ENCODE measurements at regions not wholly inside any gene's neighbourhood (a gene's known extent, or its start where the extent isn't known, plus 50 kb on each side); places are given as distances from the start of the nearest gene placed in this dataset.

DNA sequence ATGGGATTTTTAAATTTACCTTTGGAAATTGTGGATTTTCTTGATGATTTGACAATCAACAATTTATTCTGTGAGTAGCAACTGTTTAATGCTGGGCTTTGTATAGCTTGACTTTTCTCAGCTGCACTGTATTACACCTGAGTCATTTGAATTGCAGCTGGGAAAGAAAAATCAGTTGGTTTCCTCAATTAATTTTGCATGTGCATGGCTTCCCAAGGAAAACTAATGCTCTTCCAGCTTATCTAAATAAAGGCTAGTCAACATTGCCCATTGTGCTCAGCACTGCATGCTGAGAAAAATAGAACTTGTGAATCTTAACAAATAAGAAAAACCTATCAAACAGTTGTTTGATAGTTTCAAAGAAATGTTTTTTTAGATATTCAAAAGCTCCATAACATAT lies 268.3 kb upstream of the CDH20 start (continued):
- TF ChIP-seq CBX2 (IDR thresholded peaks at IDR 0.05; ENCODE audit: insufficient read depth, low read length, poor library complexity, severe bottlenecking) (no peak), HNRNPK (IDR thresholded peaks at IDR 0.05; ENCODE audit: low read depth, low read length, poor library complexity, severe bottlenecking) (no peak), ELF4 (CRISPR knock-in tag; IDR thresholded peaks at IDR 0.05) (no peak), SMAD3 (CRISPR knock-in tag; conservative IDR thresholded peaks at IDR 0.05) (no peak)
- TF ChIP-seq, protein P1, sequence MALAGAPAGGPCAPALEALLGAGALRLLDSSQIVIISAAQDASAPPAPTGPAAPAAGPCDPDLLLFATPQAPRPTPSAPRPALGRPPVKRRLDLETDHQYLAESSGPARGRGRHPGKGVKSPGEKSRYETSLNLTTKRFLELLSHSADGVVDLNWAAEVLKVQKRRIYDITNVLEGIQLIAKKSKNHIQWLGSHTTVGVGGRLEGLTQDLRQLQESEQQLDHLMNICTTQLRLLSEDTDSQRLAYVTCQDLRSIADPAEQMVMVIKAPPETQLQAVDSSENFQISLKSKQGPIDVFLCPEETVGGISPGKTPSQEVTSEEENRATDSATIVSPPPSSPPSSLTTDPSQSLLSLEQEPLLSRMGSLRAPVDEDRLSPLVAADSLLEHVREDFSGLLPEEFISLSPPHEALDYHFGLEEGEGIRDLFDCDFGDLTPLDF (CRISPR knock-in tag; IDR thresholded peaks at IDR 0.05), result no peak

DNA sequence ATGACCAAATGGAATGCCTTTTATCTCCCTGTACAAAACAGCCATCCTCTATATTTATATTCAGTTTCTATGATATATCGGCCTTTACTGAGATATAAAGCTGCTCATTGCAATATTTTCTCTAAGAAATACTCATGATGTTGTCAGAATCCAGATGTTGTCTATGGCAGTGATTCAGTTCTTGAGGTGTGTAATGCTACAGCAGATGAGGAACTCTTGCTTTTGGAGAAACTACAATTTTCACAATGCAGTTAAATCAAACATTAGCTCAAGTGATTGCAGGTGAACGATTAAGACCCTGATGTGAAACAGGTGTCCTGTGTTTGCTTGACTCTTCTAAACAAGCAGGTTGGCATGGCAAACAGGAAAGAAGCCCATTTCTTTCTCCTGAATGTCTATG lies 256.2 kb upstream of the CDH20 start:
- WGBS (ENCODE audit: insufficient coverage, low coverage, missing lambda C conversion rate), result 0% methylated on average over 2 of the region's 2 CpGs
- H3K9ac ChIP-seq (ENCODE audit: insufficient read depth in 1 of 2, low read depth in 2 of 2, low read length in 2 of 2), result no peak overlapping the region

More for the DNA sequence above, 256.2 kb upstream of the CDH20 start:
- in situ Hi-C loops (cut with MboI), result no loop called here
- Histone ChIP-seq H3K4me2 (ENCODE audit: insufficient read depth, low read length) (no peak overlapping the region), H3K4me1 (replicated peaks in 1 of 2; ENCODE audit: control insufficient read depth in 2 of 2, insufficient read depth in 2 of 2, low read length in 2 of 2) (no peaks in the 10 kb centered on the region), H3K9me1 (ENCODE audit: control insufficient read depth, insufficient read depth, low read length) (no peaks in the 10 kb centered on the region), H3K27ac (ENCODE audit: extremely low read depth, low read depth, low read length) (no peak overlapping the region), H3K9me3 (replicated peaks; ENCODE audit: control insufficient read depth, insufficient read depth, low read depth, low read length) (no peaks in the 10 kb centered on the region), H3K4me3 (no peak overlapping the region), H4K20me1 (replicated peaks; ENCODE audit: control insufficient read depth, insufficient read depth, low read length) (no peaks in the 10 kb centered on the region), H3K27me3 (ENCODE audit: control insufficient read depth in 2 of 2, insufficient read depth in 2 of 2, low read length in 2 of 2) (no peaks in the 10 kb centered on the region), H3K36me3 (ENCODE audit: control insufficient read depth, insufficient read depth, low read length) (no peaks in the 10 kb centered on the region), H3K79me2 (ENCODE audit: control insufficient read depth, insufficient read depth, low read length) (no peaks in the 10 kb centered on the region), H2AFZ (ENCODE audit: low read depth, low read length) (no peak overlapping the region)
- no peak for TF ChIP-seq ZNF347 (CRISPR knock-in tag; IDR thresholded peaks at IDR 0.05; ENCODE audit: low read depth)
- no peak for TF ChIP-seq NFE2 (IDR thresholded peaks at IDR 0.05; ENCODE audit: low read depth)
- no peak for TF ChIP-seq RCOR1 (IDR thresholded peaks at IDR 0.05; ENCODE audit: borderline replicate concordance in 1 of 2, low read depth in 2 of 2, low read length in 2 of 2)
- ChIA-PET POLR2A (interaction anchor here (0.6 kb wide), 1 partner anchor 480 kb away, joined by 3 read pairs; no protein-coding TSS in a partner anchor), CTCF (ENCODE audit: low intra/inter-chr PET ratio) (no interaction called here)
- intact Hi-C loops (cut with micrococcal nuclease), result no loop called here
- BruUV-seq (replicated peaks), result no TSS peak
- no peak for FAIRE-seq
- no peak for ATAC-seq
- DNase-seq (ENCODE audit: extremely low read depth in 1 of 4, low spot score in 3 of 4), result no peak
